ENCODE measurements at regions not wholly inside any gene's neighbourhood (a gene's known extent, or its start where the extent isn't known, plus 50 kb on each side); places are given as distances from the start of the nearest gene placed in this dataset.

GRCh38 chr12:112575559-112576067, 156.9 kb downstream of the PTPN11 start:
- no peak overlapping the region for H3K4me3 ChIP-seq (ENCODE audit: low read length)
- H3K4me2 ChIP-seq (ENCODE audit: low read length) = no peak overlapping the region
- ATAC-seq = no peak
- no peak overlapping the region for H2AFZ ChIP-seq (ENCODE audit: low read length)
- no peaks in the 10 kb centered on the region for H3K4me1 ChIP-seq (ENCODE audit: insufficient read depth, low read length)
- no peak overlapping the region for H3K27ac ChIP-seq (ENCODE audit: low read length)
- POLR2A ChIA-PET (ENCODE audit: unreplicated experiment) = no interaction called here
- TF ChIP-seq EZH2 (IDR thresholded peaks at IDR 0.05; ENCODE audit: low read length, unreplicated experiment) (no peak), EZH2phosphoT487 (IDR thresholded peaks at IDR 0.05; ENCODE audit: borderline replicate concordance, low read length) (no peak), CTCF (conservative IDR thresholded peaks at IDR 0.05; ENCODE audit: low read depth, low read length) (no peak)
- no peaks in the 10 kb centered on the region for H3K9me2 ChIP-seq (replicated peaks; ENCODE audit: low read length)
- peaks cover 34% of the 10 kb centered on the region for H3K27me3 ChIP-seq (ENCODE audit: low read length)
- no peaks in the 10 kb centered on the region for H3F3A ChIP-seq (ENCODE audit: low read length, unreplicated experiment)
- intact Hi-C loops (cut with micrococcal nuclease) = no loop called here
- no peaks in the 10 kb centered on the region for H3K79me2 ChIP-seq (ENCODE audit: low read length)
- no peaks in the 10 kb centered on the region for H4K20me1 ChIP-seq (ENCODE audit: low read length)
- no peaks in the 10 kb centered on the region for H3K36me3 ChIP-seq (ENCODE audit: low read depth, low read length)
- no peak overlapping the region for H3K9ac ChIP-seq (ENCODE audit: low read length)
- CTCF ChIA-PET = no interaction called here
- H3K9me3 ChIP-seq (ENCODE audit: low read length) = no peaks in the 10 kb centered on the region
- BruUV-seq (replicated peaks) = no TSS peak
- no peak for DNase-seq

DNA sequence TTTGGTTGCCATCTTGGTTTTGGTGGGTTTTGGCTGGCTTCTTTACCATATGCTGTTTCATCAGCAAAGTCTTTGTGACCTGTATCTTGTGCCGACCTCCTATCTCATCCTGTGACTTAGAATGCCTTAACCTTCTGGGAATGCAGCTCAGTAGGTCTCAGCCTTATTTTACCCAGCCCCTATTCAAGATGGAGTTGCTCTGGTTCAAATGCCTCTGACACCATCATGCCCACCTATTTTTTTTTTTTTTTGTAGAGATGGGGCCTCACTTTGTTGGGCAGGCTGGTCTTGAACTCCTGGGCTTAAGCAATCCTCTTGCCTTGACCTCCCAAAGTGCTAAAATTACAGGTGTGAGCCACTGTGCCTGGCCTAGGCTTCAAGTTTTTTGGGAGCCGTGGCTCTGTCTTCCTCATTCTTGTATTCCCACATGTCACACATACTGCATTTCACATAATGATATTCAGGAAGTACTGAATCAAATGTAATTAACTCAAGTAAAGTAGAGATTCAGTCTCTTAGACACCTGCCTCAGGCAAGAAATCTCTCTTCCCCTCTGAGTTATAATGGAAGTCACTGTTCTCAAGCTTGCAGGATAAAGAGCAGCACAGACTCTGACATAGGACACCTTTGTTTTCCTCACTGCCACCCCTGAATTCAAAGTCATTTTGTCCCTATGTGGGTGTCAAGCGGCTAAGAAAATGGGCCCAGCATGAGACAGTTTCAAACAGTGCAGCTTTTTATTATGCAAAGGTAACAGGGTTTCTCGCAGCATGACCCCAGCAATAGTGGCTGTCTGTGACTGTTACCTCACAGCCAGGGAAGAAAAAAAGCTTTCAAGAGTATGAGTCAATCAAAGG, 159.0 kb downstream of the PTPN11 start:
- TF ChIP-seq EZH2phosphoT487 (IDR thresholded peaks at IDR 0.05; ENCODE audit: borderline replicate concordance, low read length) (no peak), EZH2 (IDR thresholded peaks at IDR 0.05; ENCODE audit: low read length, unreplicated experiment) (no peak), CTCF (conservative IDR thresholded peaks at IDR 0.05; ENCODE audit: low read depth, low read length) (no peak)
- Histone ChIP-seq H3K9me2 (replicated peaks; ENCODE audit: low read length) (no peaks in the 10 kb centered on the region), H4K20me1 (ENCODE audit: low read length) (no peaks in the 10 kb centered on the region), H3K79me2 (ENCODE audit: low read length) (no peaks in the 10 kb centered on the region), H3K4me1 (ENCODE audit: insufficient read depth, low read length) (no peaks in the 10 kb centered on the region), H3F3A (ENCODE audit: low read length, unreplicated experiment) (no peaks in the 10 kb centered on the region), H3K4me2 (ENCODE audit: low read length) (no peak overlapping the region), H3K9ac (ENCODE audit: low read length) (no peak overlapping the region), H3K4me3 (ENCODE audit: low read length) (no peak overlapping the region), H3K9me3 (ENCODE audit: low read length) (no peaks in the 10 kb centered on the region), H2AFZ (ENCODE audit: low read length) (no peak overlapping the region), H3K36me3 (ENCODE audit: low read depth, low read length) (no peaks in the 10 kb centered on the region), H3K27me3 (ENCODE audit: low read length) (peaks cover 26% of the 10 kb centered on the region), H3K27ac (ENCODE audit: low read length) (no peak overlapping the region)
- DNase-seq = no peak
- BruUV-seq (replicated peaks) = no TSS peak
- POLR2A ChIA-PET (ENCODE audit: unreplicated experiment) = no interaction called here
- intact Hi-C loops (cut with micrococcal nuclease) = no loop called here
- CTCF ChIA-PET = no interaction called here
- ATAC-seq = no peak

DNA sequence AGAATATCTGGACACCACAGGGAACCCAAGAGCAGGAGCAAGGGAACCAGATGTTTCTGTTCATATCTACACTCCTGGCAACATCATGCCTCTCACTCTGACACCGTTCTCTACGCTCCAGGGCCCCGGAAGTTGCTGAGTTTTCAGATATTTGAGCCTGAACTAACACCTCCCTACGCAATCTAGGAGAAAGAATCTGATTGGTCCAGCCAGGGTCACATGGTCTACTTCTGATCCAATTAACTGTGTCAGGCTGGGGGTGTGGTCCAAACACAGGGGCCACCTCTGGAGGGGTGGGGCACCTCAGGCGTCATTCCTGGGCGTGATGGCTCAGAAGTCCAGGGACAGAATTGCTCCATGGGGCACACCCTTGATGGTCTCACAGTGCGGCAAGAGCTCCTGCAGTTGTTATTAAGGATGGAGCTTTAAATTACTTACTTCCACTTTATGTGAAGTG, 165.5 kb downstream of the PTPN11 start:
- no peaks in the 10 kb centered on the region for H3F3A ChIP-seq (ENCODE audit: low read length, unreplicated experiment)
- CTCF ChIA-PET = no interaction called here
- no peak overlapping the region for H3K4me3 ChIP-seq (ENCODE audit: low read length)
- ATAC-seq = no peak
- no peak overlapping the region for H3K4me2 ChIP-seq (ENCODE audit: low read length)
- H2AFZ ChIP-seq (ENCODE audit: low read length) = no peak overlapping the region
- H4K20me1 ChIP-seq (ENCODE audit: low read length) = no peaks in the 10 kb centered on the region
- no peaks in the 10 kb centered on the region for H3K79me2 ChIP-seq (ENCODE audit: low read length)
- POLR2A ChIA-PET (ENCODE audit: unreplicated experiment) = no interaction called here
- no peaks in the 10 kb centered on the region for H3K4me1 ChIP-seq (ENCODE audit: insufficient read depth, low read length)
- no peaks in the 10 kb centered on the region for H3K36me3 ChIP-seq (ENCODE audit: low read depth, low read length)
- no TSS peak for BruUV-seq (replicated peaks)
- H3K27me3 ChIP-seq (ENCODE audit: low read length) = peaks cover 12% of the 10 kb centered on the region; the same call in 1 of the 2 replicates
- H3K9me3 ChIP-seq (ENCODE audit: low read length) = no peaks in the 10 kb centered on the region
- intact Hi-C loops (cut with micrococcal nuclease) = no loop called here
- H3K27ac ChIP-seq (ENCODE audit: low read length) = no peak overlapping the region
- H3K9ac ChIP-seq (ENCODE audit: low read length) = no peak overlapping the region
- no peaks in the 10 kb centered on the region for H3K9me2 ChIP-seq (replicated peaks; ENCODE audit: low read length)
- no peak for TF ChIP-seq CTCF (conservative IDR thresholded peaks at IDR 0.05; ENCODE audit: low read depth, low read length)
- TF ChIP-seq EZH2 (IDR thresholded peaks at IDR 0.05; ENCODE audit: low read length, unreplicated experiment) = no peak
- no peak for TF ChIP-seq EZH2phosphoT487 (IDR thresholded peaks at IDR 0.05; ENCODE audit: borderline replicate concordance, low read length)
- DNase-seq = peak; percentile 35

Data from PC-3 (cell line).